ENCODE measurements at regions not wholly inside any gene's neighbourhood (a gene's known extent, or its start where the extent isn't known, plus 50 kb on each side); places are given as distances from the start of the nearest gene placed in this dataset.

DNA sequence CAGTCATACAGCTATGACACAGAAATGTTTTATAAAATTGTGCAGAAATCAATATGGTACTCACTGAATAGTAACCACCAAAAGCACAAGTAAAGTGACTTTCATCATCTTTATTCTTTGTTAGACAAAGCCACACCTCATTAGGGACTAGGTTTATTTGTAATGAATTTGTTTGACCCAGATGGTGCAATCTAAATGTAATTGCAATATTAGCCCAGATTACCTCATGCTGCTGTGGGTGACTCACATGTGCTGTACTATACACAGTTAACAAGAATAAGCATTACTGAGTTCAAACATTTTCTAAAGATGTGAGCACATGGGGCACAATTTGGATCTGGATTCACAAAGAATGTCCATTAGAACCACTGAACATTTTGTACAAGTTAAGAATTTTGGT is 759.3 kb upstream of the TYRP1 start:
- TF ChIP-seq POLR2A (IDR thresholded peaks at IDR 0.05) = no peak
- TF ChIP-seq, protein P1, sequence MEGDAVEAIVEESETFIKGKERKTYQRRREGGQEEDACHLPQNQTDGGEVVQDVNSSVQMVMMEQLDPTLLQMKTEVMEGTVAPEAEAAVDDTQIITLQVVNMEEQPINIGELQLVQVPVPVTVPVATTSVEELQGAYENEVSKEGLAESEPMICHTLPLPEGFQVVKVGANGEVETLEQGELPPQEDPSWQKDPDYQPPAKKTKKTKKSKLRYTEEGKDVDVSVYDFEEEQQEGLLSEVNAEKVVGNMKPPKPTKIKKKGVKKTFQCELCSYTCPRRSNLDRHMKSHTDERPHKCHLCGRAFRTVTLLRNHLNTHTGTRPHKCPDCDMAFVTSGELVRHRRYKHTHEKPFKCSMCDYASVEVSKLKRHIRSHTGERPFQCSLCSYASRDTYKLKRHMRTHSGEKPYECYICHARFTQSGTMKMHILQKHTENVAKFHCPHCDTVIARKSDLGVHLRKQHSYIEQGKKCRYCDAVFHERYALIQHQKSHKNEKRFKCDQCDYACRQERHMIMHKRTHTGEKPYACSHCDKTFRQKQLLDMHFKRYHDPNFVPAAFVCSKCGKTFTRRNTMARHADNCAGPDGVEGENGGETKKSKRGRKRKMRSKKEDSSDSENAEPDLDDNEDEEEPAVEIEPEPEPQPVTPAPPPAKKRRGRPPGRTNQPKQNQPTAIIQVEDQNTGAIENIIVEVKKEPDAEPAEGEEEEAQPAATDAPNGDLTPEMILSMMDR (IDR thresholded peaks at IDR 0.05) = no peak
- no peak for TF ChIP-seq POLR2AphosphoS5 (IDR thresholded peaks at IDR 0.05)
- no peak for TF ChIP-seq EP300 (IDR thresholded peaks at IDR 0.05)

Measured in suprapubic skin (tissue), 4 donors.